Osteocyte (in vitro differentiated cells): ENCODE measurements at regions not wholly inside any gene's neighbourhood (a gene's known extent, or its start where the extent isn't known, plus 50 kb on each side); places are given as distances from the start of the nearest gene placed in this dataset.

Experiments
- DNase-seq: peaks from one replicate; pipeline ENCODE4 v3.0.0; 2021; ENCODE audit warnings: mixed read lengths; ENCODE audit not compliant: unreplicated experiment; ENCODE audit errors: extremely low spot score
- H3K27ac Mint-ChIP-seq: one replicate; pipeline ENCODE4 v1.8.0; 2021; ENCODE audit warnings: mild to moderate bottlenecking, mixed read lengths; ENCODE audit not compliant: unreplicated experiment
- H3K27me3 Mint-ChIP-seq: one replicate; pipeline ENCODE4 v1.8.0; 2021; ENCODE audit warnings: mixed read lengths; ENCODE audit not compliant: unreplicated experiment
- H3K36me3 Mint-ChIP-seq: one replicate; pipeline ENCODE4 v1.8.0; 2021; ENCODE audit warnings: mixed read lengths; ENCODE audit not compliant: unreplicated experiment
- H3K4me1 Mint-ChIP-seq: one replicate; pipeline ENCODE4 v1.8.0; 2021; ENCODE audit warnings: mixed read lengths; ENCODE audit not compliant: unreplicated experiment
- H3K4me3 Mint-ChIP-seq: one replicate; pipeline ENCODE4 v1.8.0; 2021; ENCODE audit warnings: mild to moderate bottlenecking, moderate library complexity, mixed read lengths; ENCODE audit not compliant: unreplicated experiment
- H3K9me3 Mint-ChIP-seq: one replicate; pipeline ENCODE4 v1.8.0; 2021; ENCODE audit warnings: mixed read lengths; ENCODE audit not compliant: unreplicated experiment
- CTCF ChIP-seq: fragments of 200-600 bp; sonication (generic); IDR thresholded peaks from 2 replicates; pipeline ENCODE4 v1.5.0; 2021; ENCODE audit warnings: antibody characterized with exemption, mild to moderate bottlenecking, moderate library complexity

- no peaks in the 10 kb centered on the region for H3K4me1 Mint-ChIP-seq
- DNase-seq: no peak
- no peak overlapping the region for H3K27ac Mint-ChIP-seq
- H3K27me3 Mint-ChIP-seq: peaks cover 13% of the 10 kb centered on the region
- no peak for TF ChIP-seq CTCF
- H3K36me3 Mint-ChIP-seq: no peaks in the 10 kb centered on the region
- H3K4me3 Mint-ChIP-seq: no peak overlapping the region
- H3K9me3 Mint-ChIP-seq: no peaks in the 10 kb centered on the region
These were observed 246.2 kb downstream of the CTTN start for GRCh38 chr11:70644343-70645060.

- Mint-ChIP-seq H3K36me3 (no peaks in the 10 kb centered on the region), H3K27ac (no peak overlapping the region), H3K9me3 (no peaks in the 10 kb centered on the region), H3K27me3 (peaks cover 13% of the 10 kb centered on the region), H3K4me1 (no peaks in the 10 kb centered on the region), H3K4me3 (no peak overlapping the region)
- no peak for DNase-seq
- no peak for TF ChIP-seq CTCF
These were observed 247.2 kb downstream of the CTTN start for GRCh38 chr11:70645537-70645936.

- H3K36me3 Mint-ChIP-seq: no peaks in the 10 kb centered on the region
- peaks cover 7% of the 10 kb centered on the region for H3K27me3 Mint-ChIP-seq
- H3K4me3 Mint-ChIP-seq: no peak overlapping the region
- no peaks in the 10 kb centered on the region for H3K9me3 Mint-ChIP-seq
- H3K27ac Mint-ChIP-seq: no peak overlapping the region
- H3K4me1 Mint-ChIP-seq: no peaks in the 10 kb centered on the region
- no peak for TF ChIP-seq CTCF
- DNase-seq: no peak
These were observed 248.1 kb downstream of the CTTN start for GRCh38 chr11:70646272-70647049.

- Mint-ChIP-seq H3K36me3 (no peaks in the 10 kb centered on the region), H3K4me3 (no peak overlapping the region), H3K27me3 (peaks cover 2% of the 10 kb centered on the region), H3K9me3 (no peaks in the 10 kb centered on the region), H3K27ac (no peak overlapping the region), H3K4me1 (no peaks in the 10 kb centered on the region)
- no peak for TF ChIP-seq CTCF
- no peak for DNase-seq
These were observed 249.1 kb downstream of the CTTN start for GRCh38 chr11:70647188-70648166.
